Gastroesophageal sphincter (tissue), 4 donors: ENCODE measurements at regions not wholly inside any gene's neighbourhood (a gene's known extent, or its start where the extent isn't known, plus 50 kb on each side); places are given as distances from the start of the nearest gene placed in this dataset.
A peak's percentile ranks its signal among the peaks of the same experiment; 100 is the strongest.

ENCODE experiments used
- ATAC-seq: fragments of 150-250 bp; one replicate; pipeline ENCODE4 v1.9.1; 2016; ENCODE audit warnings: mild to moderate bottlenecking, moderate library complexity
- H3K27ac ChIP-seq, 4 donors: fragments of 200-600 bp; sonication (generic) in 3 of 4; 1 replicate in 3 of 4; 2 replicates in 1 of 4; pipeline ENCODE4 v1.5.1; 2016 to 2019
- H3K27me3 ChIP-seq: fragments of 200-600 bp; sonication (generic); one replicate; pipeline ENCODE4 v1.5.1; 2019
- H3K36me3 ChIP-seq, 2 donors: fragments of 200-600 bp; sonication (generic); one replicate each; pipeline ENCODE4 v1.5.1; 2019; ENCODE audit warnings: control low read depth in 1 of 2
- H3K4me1 ChIP-seq, 3 donors: fragments of 200-600 bp; sonication (generic); 1 replicate in 2 of 3; 2 replicates in 1 of 3; pipeline ENCODE4 v1.5.1; 2016 to 2019; ENCODE audit warnings: control low read depth in 2 of 3
- H3K4me3 ChIP-seq, 2 donors: fragments of 200-600 bp; sonication (generic); one replicate each; pipeline ENCODE4 v1.5.1; 2019; ENCODE audit warnings: mild to moderate bottlenecking in 1 of 2, moderate library complexity in 1 of 2
- H3K9me3 ChIP-seq, 3 donors: fragments of 200-600 bp; sonication (generic); one replicate each; pipeline ENCODE4 v1.5.1; 2017 to 2019; ENCODE audit warnings: control low read depth in 2 of 3
- EP300 ChIP-seq: sonication (generic); formaldehyde crosslinking; IDR thresholded peaks from one replicate; pipeline ENCODE4 v1.6.1; 2017; ENCODE audit warnings: antibody characterized with exemption, mild to moderate bottlenecking
- POLR2A ChIP-seq, 2 donors: fragments of 450-650 bp; IDR thresholded peaks; one replicate each; pipeline ENCODE4 v1.6.1; 2017; ENCODE audit warnings: antibody characterized with exemption in 2 of 2, mild to moderate bottlenecking in 2 of 2, moderate library complexity in 1 of 2
- POLR2AphosphoS5 ChIP-seq: sonication (generic); formaldehyde crosslinking; IDR thresholded peaks from one replicate; pipeline ENCODE4 v1.6.1; 2017; ENCODE audit warnings: antibody characterized with exemption
- WGBS, 2 donors: methylation state at CpG; one replicate each; pipeline ENCODE4 v1.1.5; 2018; ENCODE audit warnings: low coverage in 1 of 2; 5-methylcytosine and 5-hydroxymethylcytosine counted together
- TF ChIP-seq, protein P1 (sequence below), 4 experiments: fragments of 200-600 bp in 2 of 4; fragments of 450-650 bp in 2 of 4; sonication (generic) in 1 of 4; IDR thresholded peaks; one replicate each; pipeline ENCODE4 v1.5.1; 2017 to 2019; ENCODE audit warnings: antibody characterized with exemption in 4 of 4, mild to moderate bottlenecking in 2 of 4, moderate library complexity in 2 of 4

GRCh38 chr5:158414333-158414762 is 555.4 kb upstream of the CLINT1 start:
- Histone ChIP-seq H3K36me3 (no peaks in the 10 kb centered on the region), H3K4me1 (peaks cover 0 to 13% (median 8%) of the 10 kb centered on the region in 3 donors), H3K27ac (peak overlapping the region; percentile 56 to 77 (median 64)), H3K9me3 (no peaks in the 10 kb centered on the region), H3K4me3 (no peak overlapping the region), H3K27me3 (no peaks in the 10 kb centered on the region)
- WGBS, 2 donors = 36 to 69% methylated on average over 3 of the region's 3 CpGs
- TF ChIP-seq EP300 (no peak), POLR2AphosphoS5 (peak; percentile 33), POLR2A (IDR thresholded peaks at IDR 0.05) (no peak)
- TF ChIP-seq, protein P1, sequence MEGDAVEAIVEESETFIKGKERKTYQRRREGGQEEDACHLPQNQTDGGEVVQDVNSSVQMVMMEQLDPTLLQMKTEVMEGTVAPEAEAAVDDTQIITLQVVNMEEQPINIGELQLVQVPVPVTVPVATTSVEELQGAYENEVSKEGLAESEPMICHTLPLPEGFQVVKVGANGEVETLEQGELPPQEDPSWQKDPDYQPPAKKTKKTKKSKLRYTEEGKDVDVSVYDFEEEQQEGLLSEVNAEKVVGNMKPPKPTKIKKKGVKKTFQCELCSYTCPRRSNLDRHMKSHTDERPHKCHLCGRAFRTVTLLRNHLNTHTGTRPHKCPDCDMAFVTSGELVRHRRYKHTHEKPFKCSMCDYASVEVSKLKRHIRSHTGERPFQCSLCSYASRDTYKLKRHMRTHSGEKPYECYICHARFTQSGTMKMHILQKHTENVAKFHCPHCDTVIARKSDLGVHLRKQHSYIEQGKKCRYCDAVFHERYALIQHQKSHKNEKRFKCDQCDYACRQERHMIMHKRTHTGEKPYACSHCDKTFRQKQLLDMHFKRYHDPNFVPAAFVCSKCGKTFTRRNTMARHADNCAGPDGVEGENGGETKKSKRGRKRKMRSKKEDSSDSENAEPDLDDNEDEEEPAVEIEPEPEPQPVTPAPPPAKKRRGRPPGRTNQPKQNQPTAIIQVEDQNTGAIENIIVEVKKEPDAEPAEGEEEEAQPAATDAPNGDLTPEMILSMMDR (IDR thresholded peaks at IDR 0.05) = no peak
- peak; percentile 88 for ATAC-seq

DNA sequence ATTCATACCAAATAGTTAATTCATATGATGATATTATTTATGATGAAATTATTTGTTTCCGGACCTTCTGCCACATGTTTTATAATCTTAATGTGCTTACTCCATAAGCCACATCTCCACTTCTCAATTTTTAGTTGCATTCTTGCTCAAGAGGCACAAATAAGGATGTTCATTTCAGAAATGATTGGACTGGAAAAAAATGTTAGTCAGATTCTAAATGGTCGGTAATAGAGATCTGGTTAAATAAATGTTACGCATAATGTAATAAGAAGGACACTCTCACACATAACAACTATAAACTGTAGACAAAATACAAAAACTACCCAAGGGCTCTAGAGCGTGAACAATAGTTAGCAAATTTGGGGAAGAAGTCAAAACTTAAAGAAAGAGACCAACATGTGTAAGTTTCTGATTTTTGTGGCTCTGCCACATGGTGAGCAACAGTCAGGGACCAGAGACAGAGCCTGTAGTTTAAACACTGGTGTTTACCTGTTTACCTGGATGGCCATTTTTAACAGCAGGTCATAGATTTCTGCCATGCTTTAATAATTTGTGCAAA is 554.3 kb upstream of the CLINT1 start:
- no peaks in the 10 kb centered on the region for H3K27me3 ChIP-seq
- H3K27ac ChIP-seq = no peak overlapping the region
- H3K4me1 ChIP-seq = peaks cover 0 to 13% (median 8%) of the 10 kb centered on the region in 3 donors
- TF ChIP-seq POLR2A (IDR thresholded peaks at IDR 0.05) (no peak), EP300 (no peak), POLR2AphosphoS5 (no peak)
- TF ChIP-seq, protein P1 (IDR thresholded peaks at IDR 0.05) = no peak
- no peak overlapping the region for H3K4me3 ChIP-seq
- no peaks in the 10 kb centered on the region for H3K9me3 ChIP-seq
- WGBS, 2 donors = 86 to 92% methylated on average over 4 of the region's 4 CpGs
- no peak for ATAC-seq
- H3K36me3 ChIP-seq = no peaks in the 10 kb centered on the region

GRCh38 chr5:158410976-158411375 is 552.0 kb upstream of the CLINT1 start:
- no peak for TF ChIP-seq POLR2AphosphoS5
- TF ChIP-seq POLR2A (IDR thresholded peaks at IDR 0.05) = no peak
- H3K9me3 ChIP-seq = no peaks in the 10 kb centered on the region
- no peak for ATAC-seq
- H3K36me3 ChIP-seq = no peaks in the 10 kb centered on the region
- H3K27me3 ChIP-seq = no peaks in the 10 kb centered on the region
- H3K4me1 ChIP-seq = peaks cover 0 to 13% (median 8%) of the 10 kb centered on the region in 3 donors
- H3K4me3 ChIP-seq = no peak overlapping the region
- no peak overlapping the region for H3K27ac ChIP-seq

- no peak for ATAC-seq
- Histone ChIP-seq H3K4me1 (peaks cover 0 to 7% (median 6%) of the 10 kb centered on the region in 3 donors), H3K27ac (no peak overlapping the region), H3K4me3 (no peak overlapping the region), H3K27me3 (no peaks in the 10 kb centered on the region), H3K9me3 (peaks cover 0 to under 1% (median 0%) of the 10 kb centered on the region in 3 donors), H3K36me3 (no peaks in the 10 kb centered on the region)
- TF ChIP-seq EP300 = no peak
- TF ChIP-seq, protein P1 (IDR thresholded peaks at IDR 0.05) = no peak
- no peak for TF ChIP-seq POLR2A (IDR thresholded peaks at IDR 0.05)
- no peak for TF ChIP-seq POLR2AphosphoS5
These were observed 550.6 kb upstream of the CLINT1 start for GRCh38 chr5:158409507-158409906.

GRCh38 chr5:158407824-158408195 is 548.9 kb upstream of the CLINT1 start:
- Histone ChIP-seq H3K27me3 (no peaks in the 10 kb centered on the region), H3K4me1 (no peaks in the 10 kb centered on the region), H3K36me3 (no peaks in the 10 kb centered on the region), H3K4me3 (no peak overlapping the region), H3K9me3 (peaks cover 0 to 17% (median 0%) of the 10 kb centered on the region in 3 donors), H3K27ac (no peak overlapping the region)
- TF ChIP-seq POLR2AphosphoS5 = no peak
- TF ChIP-seq EP300 = no peak
- no peak for ATAC-seq

- H3K4me1 ChIP-seq = no peaks in the 10 kb centered on the region
- H3K27ac ChIP-seq = no peak overlapping the region
- no peaks in the 10 kb centered on the region for H3K36me3 ChIP-seq
- ATAC-seq = no peak
- peaks cover 0 to 17% (median 0%) of the 10 kb centered on the region in 3 donors for H3K9me3 ChIP-seq
- TF ChIP-seq, protein P1 (IDR thresholded peaks at IDR 0.05) = no peak
- no peak for TF ChIP-seq POLR2A (IDR thresholded peaks at IDR 0.05)
- no peak for TF ChIP-seq POLR2AphosphoS5
- TF ChIP-seq EP300 = no peak
- no peak overlapping the region for H3K4me3 ChIP-seq
- H3K27me3 ChIP-seq = no peaks in the 10 kb centered on the region
- 41 to 51% methylated on average over 4 of the region's 4 CpGs for WGBS, 2 donors
These were observed 548.2 kb upstream of the CLINT1 start for GRCh38 chr5:158406884-158407823.
